ENCODE measurements at regions not wholly inside any gene's neighbourhood (a gene's known extent, or its start where the extent isn't known, plus 50 kb on each side); places are given as distances from the start of the nearest gene placed in this dataset.

- H3K36me3 ChIP-seq (ENCODE audit: control insufficient read depth in 4 of 4, insufficient read depth in 4 of 4, low read length in 3 of 4): no peaks in the 10 kb centered on the region
- no peaks in the 10 kb centered on the region for H3K9me3 ChIP-seq (ENCODE audit: control extremely low read depth in 1 of 5, control insufficient read depth in 4 of 5, insufficient read depth in 2 of 5, low read depth in 1 of 5, low read length in 4 of 5)
- no peak overlapping the region for H3K4me3 ChIP-seq (ENCODE audit: control insufficient read depth in 1 of 7, extremely low read depth in 1 of 7, insufficient read depth in 4 of 7, low read depth in 2 of 7, low read length in 6 of 7)
- no peaks in the 10 kb centered on the region for H3K4me1 ChIP-seq (ENCODE audit: control extremely low read depth in 1 of 4, control insufficient read depth in 4 of 4, insufficient read depth in 4 of 4, low read length in 3 of 4)
- no peak overlapping the region for H3K27ac ChIP-seq (ENCODE audit: insufficient read depth in 1 of 2, low read depth in 1 of 2, low read length in 2 of 2, poor library complexity in 1 of 2, severe bottlenecking in 2 of 2)
- ChIA-PET CTCF (no interaction called here), POLR2A (no interaction called here)
- 58% methylated on average over 21 of the region's 21 CpGs for WGBS (ENCODE audit: insufficient coverage)
- no peak for DNase-seq
- peaks cover 0 to 7% (median 0%) of the 10 kb centered on the region in 5 experiments for H3K27me3 ChIP-seq (replicated peaks in 2 of 5; ENCODE audit: control insufficient read depth in 4 of 5, insufficient read depth in 5 of 5, low read length in 4 of 5)
Observed at GRCh38 chr12:130070126-130070611, 92.1 kb upstream of the FZD10 start.

- no peaks in the 10 kb centered on the region for H3K36me3 ChIP-seq (ENCODE audit: control insufficient read depth in 4 of 4, insufficient read depth in 4 of 4, low read length in 3 of 4)
- ChIA-PET CTCF (no interaction called here), POLR2A (no interaction called here)
- H3K4me1 ChIP-seq (ENCODE audit: control extremely low read depth in 1 of 4, control insufficient read depth in 4 of 4, insufficient read depth in 4 of 4, low read length in 3 of 4): no peaks in the 10 kb centered on the region
- peaks cover 0 to 11% (median 2%) of the 10 kb centered on the region in 5 experiments for H3K9me3 ChIP-seq (ENCODE audit: control extremely low read depth in 1 of 5, control insufficient read depth in 4 of 5, insufficient read depth in 2 of 5, low read depth in 1 of 5, low read length in 4 of 5)
- peaks cover 0 to 11% (median 2%) of the 10 kb centered on the region in 5 experiments for H3K27me3 ChIP-seq (replicated peaks in 2 of 5; ENCODE audit: control insufficient read depth in 4 of 5, insufficient read depth in 5 of 5, low read length in 4 of 5)
- no peak overlapping the region for H3K4me3 ChIP-seq (ENCODE audit: control insufficient read depth in 1 of 7, extremely low read depth in 1 of 7, insufficient read depth in 4 of 7, low read depth in 2 of 7, low read length in 6 of 7)
- WGBS (ENCODE audit: insufficient coverage): 90% methylated on average over 3 of the region's 3 CpGs
- DNase-seq: no peak
- no peak overlapping the region for H3K27ac ChIP-seq (ENCODE audit: insufficient read depth in 1 of 2, low read depth in 1 of 2, low read length in 2 of 2, poor library complexity in 1 of 2, severe bottlenecking in 2 of 2)
Observed at GRCh38 chr12:130073721-130074120, 88.5 kb upstream of the FZD10 start.

- Histone ChIP-seq H3K4me3 (ENCODE audit: control insufficient read depth in 1 of 7, extremely low read depth in 1 of 7, insufficient read depth in 4 of 7, low read depth in 2 of 7, low read length in 6 of 7) (no peak overlapping the region), H3K27me3 (replicated peaks in 2 of 5; ENCODE audit: control insufficient read depth in 4 of 5, insufficient read depth in 5 of 5, low read length in 4 of 5) (peaks cover 0 to 12% (median 2%) of the 10 kb centered on the region in 5 experiments), H3K36me3 (ENCODE audit: control insufficient read depth in 4 of 4, insufficient read depth in 4 of 4, low read length in 3 of 4) (no peaks in the 10 kb centered on the region), H3K27ac (ENCODE audit: insufficient read depth in 1 of 2, low read depth in 1 of 2, low read length in 2 of 2, poor library complexity in 1 of 2, severe bottlenecking in 2 of 2) (no peak overlapping the region), H3K9me3 (ENCODE audit: control extremely low read depth in 1 of 5, control insufficient read depth in 4 of 5, insufficient read depth in 2 of 5, low read depth in 1 of 5, low read length in 4 of 5) (peaks cover 0 to 11% (median 2%) of the 10 kb centered on the region in 5 experiments), H3K4me1 (ENCODE audit: control extremely low read depth in 1 of 4, control insufficient read depth in 4 of 4, insufficient read depth in 4 of 4, low read length in 3 of 4) (no peaks in the 10 kb centered on the region)
- ChIA-PET CTCF (no interaction called here), POLR2A (interaction anchor here (0.7 kb wide), 1 partner anchor 11 kb away, joined by 3 read pairs; no protein-coding TSS in a partner anchor)
- no peak for DNase-seq
- WGBS (ENCODE audit: insufficient coverage): 92% methylated on average over 6 of the region's 8 CpGs
Observed at GRCh38 chr12:130074661-130075406, 87.4 kb upstream of the FZD10 start.

GRCh38 chr12:130075497-130076076 lies 86.7 kb upstream of the FZD10 start:
- Histone ChIP-seq H3K4me1 (ENCODE audit: control extremely low read depth in 1 of 4, control insufficient read depth in 4 of 4, insufficient read depth in 4 of 4, low read length in 3 of 4) (no peaks in the 10 kb centered on the region), H3K9me3 (ENCODE audit: control extremely low read depth in 1 of 5, control insufficient read depth in 4 of 5, insufficient read depth in 2 of 5, low read depth in 1 of 5, low read length in 4 of 5) (peaks cover 0 to 12% (median 2%) of the 10 kb centered on the region in 5 experiments), H3K27ac (ENCODE audit: insufficient read depth in 1 of 2, low read depth in 1 of 2, low read length in 2 of 2, poor library complexity in 1 of 2, severe bottlenecking in 2 of 2) (no peak overlapping the region), H3K4me3 (ENCODE audit: control insufficient read depth in 1 of 7, extremely low read depth in 1 of 7, insufficient read depth in 4 of 7, low read depth in 2 of 7, low read length in 6 of 7) (no peak overlapping the region), H3K27me3 (replicated peaks in 2 of 5; ENCODE audit: control insufficient read depth in 4 of 5, insufficient read depth in 5 of 5, low read length in 4 of 5) (peaks cover 0 to 14% (median 6%) of the 10 kb centered on the region in 5 experiments), H3K36me3 (ENCODE audit: control insufficient read depth in 4 of 4, insufficient read depth in 4 of 4, low read length in 3 of 4) (no peaks in the 10 kb centered on the region)
- 88% methylated on average over 6 of the region's 8 CpGs for WGBS (ENCODE audit: insufficient coverage)
- POLR2A ChIA-PET: interaction anchor here (0.7 kb wide), 1 partner anchor 11 kb away, joined by 3 read pairs; no protein-coding TSS in a partner anchor
- CTCF ChIA-PET: no interaction called here
- DNase-seq: no peak

GRCh38 chr12:130076126-130076525 lies 86.1 kb upstream of the FZD10 start:
- 57% methylated on average over 2 of the region's 3 CpGs for WGBS (ENCODE audit: insufficient coverage)
- POLR2A ChIA-PET: no interaction called here

GRCh38 chr12:130076752-130077151 lies 85.5 kb upstream of the FZD10 start:
- no peaks in the 10 kb centered on the region for H3K36me3 ChIP-seq (ENCODE audit: control insufficient read depth in 4 of 4, insufficient read depth in 4 of 4, low read length in 3 of 4)
- H3K4me3 ChIP-seq (ENCODE audit: control insufficient read depth in 1 of 7, extremely low read depth in 1 of 7, insufficient read depth in 4 of 7, low read depth in 2 of 7, low read length in 6 of 7): no peak overlapping the region
- ChIA-PET CTCF (no interaction called here), POLR2A (no interaction called here)
- H3K4me1 ChIP-seq (ENCODE audit: control extremely low read depth in 1 of 4, control insufficient read depth in 4 of 4, insufficient read depth in 4 of 4, low read length in 3 of 4): no peaks in the 10 kb centered on the region
- H3K9me3 ChIP-seq (ENCODE audit: control extremely low read depth in 1 of 5, control insufficient read depth in 4 of 5, insufficient read depth in 2 of 5, low read depth in 1 of 5, low read length in 4 of 5): peaks cover 0 to 12% (median 2%) of the 10 kb centered on the region in 5 experiments
- 21% methylated on average over 2 of the region's 5 CpGs for WGBS (ENCODE audit: insufficient coverage)
- no peak overlapping the region for H3K27ac ChIP-seq (ENCODE audit: insufficient read depth in 1 of 2, low read depth in 1 of 2, low read length in 2 of 2, poor library complexity in 1 of 2, severe bottlenecking in 2 of 2)
- H3K27me3 ChIP-seq (replicated peaks in 2 of 5; ENCODE audit: control insufficient read depth in 4 of 5, insufficient read depth in 5 of 5, low read length in 4 of 5): peaks cover 0 to 25% (median 6%) of the 10 kb centered on the region in 5 experiments
- no peak for DNase-seq

More at GRCh38 chr12:130076126-130076525, 86.1 kb upstream of the FZD10 start:
- Histone ChIP-seq H3K27ac (ENCODE audit: insufficient read depth in 1 of 2, low read depth in 1 of 2, low read length in 2 of 2, poor library complexity in 1 of 2, severe bottlenecking in 2 of 2) (no peak overlapping the region), H3K4me3 (ENCODE audit: control insufficient read depth in 1 of 7, extremely low read depth in 1 of 7, insufficient read depth in 4 of 7, low read depth in 2 of 7, low read length in 6 of 7) (no peak overlapping the region), H3K9me3 (ENCODE audit: control extremely low read depth in 1 of 5, control insufficient read depth in 4 of 5, insufficient read depth in 2 of 5, low read depth in 1 of 5, low read length in 4 of 5) (peaks cover 0 to 12% (median 2%) of the 10 kb centered on the region in 5 experiments), H3K36me3 (ENCODE audit: control insufficient read depth in 4 of 4, insufficient read depth in 4 of 4, low read length in 3 of 4) (no peaks in the 10 kb centered on the region), H3K27me3 (replicated peaks in 2 of 5; ENCODE audit: control insufficient read depth in 4 of 5, insufficient read depth in 5 of 5, low read length in 4 of 5) (peaks cover 0 to 19% (median 6%) of the 10 kb centered on the region in 5 experiments), H3K4me1 (ENCODE audit: control extremely low read depth in 1 of 4, control insufficient read depth in 4 of 4, insufficient read depth in 4 of 4, low read length in 3 of 4) (no peaks in the 10 kb centered on the region)
- no peak for DNase-seq
- CTCF ChIA-PET: no interaction called here

GRCh38 chr12:130078852-130079251 lies 83.4 kb upstream of the FZD10 start:
- POLR2A ChIA-PET: no interaction called here
- H3K36me3 ChIP-seq (ENCODE audit: control insufficient read depth in 4 of 4, insufficient read depth in 4 of 4, low read length in 3 of 4): no peaks in the 10 kb centered on the region
- no peak overlapping the region for H3K27ac ChIP-seq (ENCODE audit: insufficient read depth in 1 of 2, low read depth in 1 of 2, low read length in 2 of 2, poor library complexity in 1 of 2, severe bottlenecking in 2 of 2)
- H3K9me3 ChIP-seq (ENCODE audit: control extremely low read depth in 1 of 5, control insufficient read depth in 4 of 5, insufficient read depth in 2 of 5, low read depth in 1 of 5, low read length in 4 of 5): peaks cover 0 to 12% (median 2%) of the 10 kb centered on the region in 5 experiments
- no peak for DNase-seq
- H3K27me3 ChIP-seq (replicated peaks in 2 of 5; ENCODE audit: control insufficient read depth in 4 of 5, insufficient read depth in 5 of 5, low read length in 4 of 5): peaks cover 0 to 37% (median 6%) of the 10 kb centered on the region in 5 experiments
- CTCF ChIA-PET: interaction anchor here (1.1 kb wide), 1 partner anchor 15 kb away, joined by 3 read pairs; no protein-coding TSS in a partner anchor
- H3K4me1 ChIP-seq (ENCODE audit: control extremely low read depth in 1 of 4, control insufficient read depth in 4 of 4, insufficient read depth in 4 of 4, low read length in 3 of 4): no peaks in the 10 kb centered on the region
- WGBS (ENCODE audit: insufficient coverage): no CpG with 5 or more reads among the region's 3 CpGs
- no peak overlapping the region for H3K4me3 ChIP-seq (ENCODE audit: control insufficient read depth in 1 of 7, extremely low read depth in 1 of 7, insufficient read depth in 4 of 7, low read depth in 2 of 7, low read length in 6 of 7)
